K562 (cell line): ENCODE measurements at regions not wholly inside any gene's neighbourhood (a gene's known extent, or its start where the extent isn't known, plus 50 kb on each side); places are given as distances from the start of the nearest gene placed in this dataset.

ENCODE experiments used
- ATAC-seq: fragments of 200-7000 bp; cut with Tn5 transposase; 3 replicates; pipeline ENCODE4 v1.9.1; 2020; ENCODE audit warnings: moderate library complexity
- BruUV-seq: library from RNA; stranded (reverse); fragments of 400-500 nt; replicated peaks from 2 replicates; lab custom pipeline; 2021; lab: Mats Ljungman, UMichigan
- CTCF ChIA-PET: fragments of 300-600 bp; formaldehyde crosslinking; extraction: SDS; loops from one replicate; lab custom pipeline; 2021; ENCODE audit warnings: low intra/inter-chr PET ratio; lab: Yijun Ruan, JAX
- POLR2A ChIA-PET: fragments of 300-600, 350-650 bp; sonication (Branson Sonifier 250); formaldehyde crosslinking; extraction: SDS; loops from one replicate; lab custom pipeline; 2021; ENCODE audit warnings: antibody characterized with exemption, inconsistent platforms; lab: Yijun Ruan, JAX
- DNase-seq, 4 experiments: peaks; one replicate each; pipeline versions ENCODE4 v3.0.0 to v3.0.0-alpha.2; 2011 to 2018; ENCODE audit warnings: low spot score in 3 of 4, mixed read lengths in 3 of 4; ENCODE audit errors: extremely low read depth in 1 of 4
- FAIRE-seq: peaks from 2 replicates; lab custom pipeline; 2011; peaks lifted over from hg19 to GRCh38; lab: Jason Lieb, UNC
- H2AFZ ChIP-seq: 2 replicates; pipeline ENCODE4 v1.6.0; 2011; ENCODE audit warnings: low read depth, low read length, control low read depth, inconsistent platforms
- H3K27ac ChIP-seq: fragments of 200-600 bp; 3 replicates; pipeline ENCODE4 v1.8.0; 2011; ENCODE audit warnings: low read depth, mild to moderate bottlenecking, control low read depth, inconsistent platforms, low read length, moderate library complexity, mixed read lengths; ENCODE audit errors: extremely low read depth
- H3K27me3 ChIP-seq, 2 experiments: fragments of 300-600 bp in 1 of 2; 2 replicates in 1 of 2; 3 replicates in 1 of 2; pipeline versions ENCODE4 v1.6.0 to v1.8.0; 2011; ENCODE audit warnings: inconsistent platforms in 2 of 2, low read length in 2 of 2, mild to moderate bottlenecking in 1 of 2, mixed read lengths in 1 of 2, moderate library complexity in 1 of 2; ENCODE audit not compliant: control insufficient read depth in 2 of 2, insufficient read depth in 2 of 2
- H3K36me3 ChIP-seq: fragments of 300-600 bp; 3 replicates; pipeline ENCODE4 v1.8.0; 2011; ENCODE audit warnings: mild to moderate bottlenecking, low read length, inconsistent platforms; ENCODE audit not compliant: control insufficient read depth, insufficient read depth
- H3K4me1 ChIP-seq, 2 experiments: fragments of 200-600 bp in 1 of 2; replicated peaks in 1 of 2; 2 replicates in 1 of 2; 3 replicates in 1 of 2; pipeline versions ENCODE4 v1.5.1 to v1.8.0; 2011; ENCODE audit warnings: inconsistent platforms in 2 of 2, low read length in 2 of 2, mild to moderate bottlenecking in 1 of 2, mixed read lengths in 1 of 2, moderate library complexity in 1 of 2; ENCODE audit not compliant: control insufficient read depth in 2 of 2, insufficient read depth in 2 of 2
- H3K4me2 ChIP-seq: 2 replicates; pipeline ENCODE4 v1.6.1; 2011; ENCODE audit warnings: low read length, control low read depth, inconsistent platforms, mixed read lengths; ENCODE audit not compliant: insufficient read depth
- H3K4me3 ChIP-seq: fragments of 200-600 bp; sonication (generic), shearing (Covaris generic); 2 replicates; pipeline ENCODE4 v1.5.1; 2016; ENCODE audit warnings: control low read depth, inconsistent platforms
- H3K79me2 ChIP-seq: fragments of 200-600 bp; 3 replicates; pipeline ENCODE4 v1.8.0; 2011; ENCODE audit warnings: low read length, inconsistent platforms; ENCODE audit not compliant: control insufficient read depth, insufficient read depth
- H3K9ac ChIP-seq, 2 experiments: 2 replicates each; pipeline versions ENCODE4 v1.6.0 to v1.6.1; 2011; ENCODE audit warnings: low read depth in 2 of 2, low read length in 2 of 2, control low read depth in 1 of 2, inconsistent platforms in 1 of 2, mild to moderate bottlenecking in 1 of 2, mixed read lengths in 1 of 2; ENCODE audit not compliant: insufficient read depth in 1 of 2
- H3K9me1 ChIP-seq: one replicate; pipeline ENCODE4 v1.6.0; 2011; ENCODE audit warnings: inconsistent platforms, mild to moderate bottlenecking, low read length, moderate library complexity; ENCODE audit not compliant: control insufficient read depth, insufficient read depth
- H3K9me3 ChIP-seq: replicated peaks from 2 replicates; pipeline ENCODE4 v1.5.1; 2011; ENCODE audit warnings: low read depth, low read length, inconsistent platforms; ENCODE audit not compliant: control insufficient read depth, insufficient read depth
- H4K20me1 ChIP-seq: replicated peaks from 2 replicates; pipeline ENCODE4 v1.6.1; 2011; ENCODE audit warnings: low read length, inconsistent platforms, mixed read lengths; ENCODE audit not compliant: control insufficient read depth, insufficient read depth
- BRD9 ChIP-seq: fragments of 450-650 bp; IDR thresholded peaks from 2 replicates; pipeline ENCODE4 v1.6.1; 2018; ENCODE audit warnings: low read depth; ENCODE audit not compliant: partially characterized antibody
- BRF2 ChIP-seq: IDR thresholded peaks from 3 replicates; pipeline ENCODE4 v1.6.1; 2011; ENCODE audit warnings: borderline replicate concordance, mild to moderate bottlenecking; ENCODE audit not compliant: insufficient read length, insufficient read depth
- CEBPG ChIP-seq, 3 experiments: fragments of 200-800 bp in 1 of 3; sonication (Bioruptor generic) in 1 of 3; sonication (generic) in 1 of 3; formaldehyde crosslinking in 1 of 3; IDR thresholded peaks in 2 of 3; conservative IDR thresholded peaks in 1 of 3; 2 replicates each; pipeline versions ENCODE4 v1.6.1 to v1.8.0; 2016 to 2022; ENCODE audit warnings: missing compliant biosample characterization in 2 of 3, missing genetic modification characterization in 2 of 3, mild to moderate bottlenecking in 1 of 3, missing genetic modification reagents in 1 of 3
- ERF ChIP-seq: fragments of 450-650 bp; formaldehyde crosslinking; IDR thresholded peaks from 2 replicates; pipeline ENCODE4 v1.4.0; 2020; ENCODE audit warnings: mild to moderate bottlenecking, mixed read lengths
- HDAC1 ChIP-seq, 2 experiments: fragments of 450-650 bp; IDR thresholded peaks; 2 replicates each; pipeline ENCODE4 v1.6.1; 2016 to 2017; ENCODE audit warnings: inconsistent platforms in 1 of 2, mild to moderate bottlenecking in 1 of 2, moderate library complexity in 1 of 2
- MAX ChIP-seq: sonication (generic); formaldehyde crosslinking; IDR thresholded peaks from 2 replicates; pipeline ENCODE4 v1.9.0; 2022; ENCODE audit warnings: mild to moderate bottlenecking, missing genetic modification reagents
- NFXL1 ChIP-seq: fragments of 450-650 bp; formaldehyde crosslinking; IDR thresholded peaks from 2 replicates; pipeline ENCODE4 v1.4.0; 2021; ENCODE audit warnings: mild to moderate bottlenecking
- RBBP5 ChIP-seq: fragments of 200-600 bp; sonication (generic); IDR thresholded peaks from 2 replicates; pipeline ENCODE4 v1.6.1; 2012; ENCODE audit warnings: borderline replicate concordance, mild to moderate bottlenecking, low read length, control low read depth, inconsistent platforms; ENCODE audit not compliant: insufficient read depth, poor library complexity, severe bottlenecking
- REST ChIP-seq, 2 experiments: fragments of 450-650 bp; formaldehyde crosslinking in 1 of 2; IDR thresholded peaks; 2 replicates each; pipeline versions ENCODE4 v1.4.0 to v1.6.1; 2014 to 2020; ENCODE audit warnings: mild to moderate bottlenecking in 2 of 2, borderline replicate concordance in 1 of 2, low read depth in 1 of 2
- SIN3B ChIP-seq: fragments of 450-650 bp; IDR thresholded peaks from 2 replicates; pipeline ENCODE4 v1.6.1; 2017; ENCODE audit warnings: low read depth, mild to moderate bottlenecking, moderate library complexity
- TAL1 ChIP-seq: fragments of 450-650 bp; IDR thresholded peaks from 2 replicates; pipeline ENCODE4 v1.6.1; 2016; ENCODE audit warnings: mild to moderate bottlenecking
- ZBTB8A ChIP-seq: fragments of 450-650 bp; IDR thresholded peaks from 2 replicates; pipeline ENCODE4 v1.6.1; 2018; ENCODE audit warnings: mild to moderate bottlenecking, moderate library complexity; ENCODE audit not compliant: partially characterized antibody
- ZNF431 ChIP-seq: sonication (generic); formaldehyde crosslinking; IDR thresholded peaks from 2 replicates; pipeline ENCODE4 v1.8.0; 2022; ENCODE audit warnings: mild to moderate bottlenecking, missing genetic modification reagents
- WGBS: fragments of 100-300 bp; shearing (Covaris generic); methylation state at CpG from one replicate; pipeline ENCODE4 v1.1.6; 2016; ENCODE audit warnings: low coverage, mixed read lengths; ENCODE audit not compliant: insufficient coverage; ENCODE audit errors: missing lambda C conversion rate; 5-methylcytosine and 5-hydroxymethylcytosine counted together
- in situ Hi-C: fragments of 300-500 bp; cut with MboI; formaldehyde crosslinking; loops from 4 replicates; pipeline ENCODE4 v1.15.0; 2018; ENCODE audit warnings: inconsistent platforms, mixed read lengths
- intact Hi-C: fragments of 100-400 bp; cut with micrococcal nuclease; formaldehyde crosslinking; loops from 2 replicates; pipeline ENCODE4 v1.14.2; 2022

GRCh38 chr5:7192016-7192415, 203.9 kb upstream of the ADCY2 start:
- H3K36me3 ChIP-seq = no peaks in the 10 kb centered on the region
- H3K4me1 ChIP-seq = no peaks in the 10 kb centered on the region
- intact Hi-C loops = no loop called here
- H3K4me3 ChIP-seq = no peak overlapping the region
- POLR2A ChIA-PET = interaction anchor here (1.4 kb wide), 1 partner anchor 11 kb away, joined by 3 read pairs; no protein-coding TSS in a partner anchor
- no peaks in the 10 kb centered on the region for H3K9me1 ChIP-seq
- no peaks in the 10 kb centered on the region for H3K27me3 ChIP-seq
- ATAC-seq (no peak), DNase-seq (no peak), FAIRE-seq (no peak)
- H2AFZ ChIP-seq = no peak overlapping the region
- CTCF ChIA-PET = no interaction called here
- no peaks in the 10 kb centered on the region for H3K9me3 ChIP-seq
- BruUV-seq = no TSS peak
- H3K27ac ChIP-seq = no peak overlapping the region
- no peaks in the 10 kb centered on the region for H4K20me1 ChIP-seq
- TF ChIP-seq BRD9 = no peak
- no peak for TF ChIP-seq ZNF431 (CRISPR knock-in tag)
- no peak for TF ChIP-seq BRF2
- TF ChIP-seq ZBTB8A = no peak
- no peak for TF ChIP-seq SIN3B
- TF ChIP-seq RBBP5 = no peak
- no peak for TF ChIP-seq NFXL1
- TF ChIP-seq REST (IDR thresholded peaks at IDR 0.05; ENCODE audit: borderline replicate concordance) = no peak
- TF ChIP-seq REST (CRISPR knock-in tag; IDR thresholded peaks at IDR 0.05; ENCODE audit: low read depth) = no peak
- TF ChIP-seq MAX (CRISPR knock-in tag) = no peak
- TF ChIP-seq TAL1 = no peak
- no peak for TF ChIP-seq HDAC1 (IDR thresholded peaks at IDR 0.05)
- TF ChIP-seq ERF (CRISPR knock-in tag) = no peak
- TF ChIP-seq CEBPG (CRISPR knock-in tag; IDR thresholded peaks at IDR 0.05) = no peak
- no peak for TF ChIP-seq CEBPG (tag; conservative IDR thresholded peaks at IDR 0.05 in 1 of 2, IDR thresholded peaks at IDR 0.05 in 1 of 2)
- TF ChIP-seq, all 486 proteins: peak for 0
- no peaks in the 10 kb centered on the region for H3K79me2 ChIP-seq
- H3K4me2 ChIP-seq = no peak overlapping the region
- in situ Hi-C loops = no loop called here
- H3K9ac ChIP-seq = no peak overlapping the region
- 0% methylated on average over 3 of the region's 3 CpGs for whole genome bisulfite sequencing
